ENCODE measurements at regions not wholly inside any gene's neighbourhood (a gene's known extent, or its start where the extent isn't known, plus 50 kb on each side); places are given as distances from the start of the nearest gene placed in this dataset.

DNA sequence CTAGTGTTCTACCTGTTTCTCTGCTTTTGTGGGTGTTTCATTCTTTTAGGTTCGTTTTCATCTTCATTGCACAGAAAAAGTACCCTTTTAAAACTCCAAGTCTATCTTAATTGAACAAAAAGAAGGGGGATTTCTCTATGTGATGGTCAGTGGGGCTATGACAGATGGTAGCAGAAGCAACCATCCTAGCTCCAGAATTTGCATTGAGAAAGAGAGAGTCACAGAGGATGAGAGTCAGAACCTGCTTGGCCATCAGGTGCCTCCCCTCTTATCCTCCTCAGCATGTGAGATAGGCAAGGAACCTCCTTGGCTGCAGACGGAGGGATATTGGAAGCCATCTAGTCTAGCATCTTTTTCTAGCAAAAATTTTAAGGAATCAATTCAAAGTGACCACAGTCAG lies 398.0 kb upstream of the DCC start:
- no peak for DNase-seq (ENCODE audit: low read depth)

GRCh38 chr18:51943281-51943680 lies 396.7 kb upstream of the DCC start:
- no peak for DNase-seq (ENCODE audit: low read depth)

GRCh38 chr18:51946946-51947345 lies 393.1 kb upstream of the DCC start:
- DNase-seq (ENCODE audit: low read depth): no peak

GRCh38 chr18:51952844-51953243 lies 387.2 kb upstream of the DCC start:
- DNase-seq (ENCODE audit: low read depth): no peak

DNA sequence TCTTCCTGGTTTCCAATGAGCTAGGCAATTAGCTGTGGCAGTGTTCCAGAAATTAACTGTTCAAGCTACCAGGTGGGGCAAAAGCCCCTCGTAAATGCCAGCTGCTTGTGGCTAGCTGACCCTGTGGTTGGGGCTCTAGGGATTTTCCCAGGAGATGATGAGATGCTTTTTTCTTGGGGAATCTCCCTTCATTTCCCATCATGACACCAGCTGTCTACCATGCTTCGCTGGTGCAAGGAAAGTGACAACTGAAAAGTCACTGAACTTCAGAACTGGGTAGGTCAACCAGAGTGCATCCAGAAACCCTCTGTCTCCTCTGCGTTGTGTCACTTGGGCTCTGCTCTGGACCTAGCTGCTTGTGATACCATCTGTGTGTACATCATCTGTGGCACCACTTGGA lies 386.5 kb upstream of the DCC start:
- no peak for DNase-seq (ENCODE audit: low read depth)

DNA sequence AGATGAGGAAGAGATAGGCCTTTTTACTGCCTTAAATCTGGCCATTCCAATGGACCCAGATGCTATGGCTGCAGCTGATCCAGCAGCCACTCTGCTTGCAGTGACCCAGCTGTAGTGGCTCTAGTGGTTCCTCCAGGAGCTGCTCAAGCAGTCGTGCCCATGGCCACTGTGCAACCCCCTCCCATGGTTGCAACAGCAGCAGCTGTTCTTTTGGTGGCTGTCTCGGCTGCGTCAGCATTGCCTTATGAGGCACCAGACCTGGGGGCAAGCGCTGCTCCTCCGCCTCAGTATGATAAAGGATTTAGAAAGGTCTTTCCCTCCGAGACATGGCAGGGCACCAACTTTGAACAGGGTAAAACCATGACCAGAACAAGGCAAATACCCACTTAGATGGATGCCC lies 384.9 kb upstream of the DCC start:
- DNase-seq (ENCODE audit: low read depth): no peak

DNA sequence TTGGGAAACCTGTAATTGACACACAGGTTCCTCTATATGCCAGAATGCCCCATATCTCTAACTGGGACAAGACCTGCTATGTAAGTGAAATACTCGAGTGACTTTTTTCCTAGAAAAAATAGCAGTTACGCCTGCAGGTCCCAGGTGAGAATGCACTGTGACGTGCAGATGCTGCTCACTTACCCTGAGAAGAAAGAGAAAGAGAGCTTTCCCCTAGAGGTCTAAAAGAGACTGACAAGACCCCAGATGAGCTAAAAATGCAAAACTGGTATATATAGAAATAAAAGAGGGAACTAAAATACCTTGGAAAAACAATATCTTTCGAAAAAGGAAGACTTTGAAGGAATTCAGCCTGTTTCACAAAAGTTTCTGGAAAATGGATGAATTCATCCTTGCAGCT lies 383.0 kb upstream of the DCC start:
- DNase-seq (ENCODE audit: low read depth): no peak

DNA sequence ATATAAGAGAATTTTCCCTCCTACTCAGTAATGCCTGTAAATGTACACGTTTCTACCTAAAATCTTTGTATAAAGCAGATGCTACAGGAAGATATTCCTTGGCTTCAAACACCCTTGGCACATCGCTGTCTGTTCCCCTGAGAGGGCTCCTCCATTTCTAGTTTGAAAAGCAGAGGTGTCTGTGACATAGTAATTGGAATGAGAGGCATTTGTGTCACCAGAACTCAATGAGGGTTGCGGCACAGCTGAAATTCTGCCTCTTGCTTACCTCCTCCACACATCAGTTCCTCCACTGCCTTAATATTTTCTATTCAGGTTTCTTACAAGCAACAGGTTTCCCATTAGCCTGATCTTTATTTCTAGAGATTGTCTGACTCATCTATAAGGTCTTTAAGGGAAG lies 359.9 kb upstream of the DCC start:
- DNase-seq (ENCODE audit: low read depth): no peak

- no peak for DNase-seq (ENCODE audit: low read depth)
Measured at GRCh38 chr18:51988277-51988676, 351.7 kb upstream of the DCC start.

GRCh38 chr18:51997129-51997528 lies 342.9 kb upstream of the DCC start:
- no peak for DNase-seq (ENCODE audit: low read depth)

DNA sequence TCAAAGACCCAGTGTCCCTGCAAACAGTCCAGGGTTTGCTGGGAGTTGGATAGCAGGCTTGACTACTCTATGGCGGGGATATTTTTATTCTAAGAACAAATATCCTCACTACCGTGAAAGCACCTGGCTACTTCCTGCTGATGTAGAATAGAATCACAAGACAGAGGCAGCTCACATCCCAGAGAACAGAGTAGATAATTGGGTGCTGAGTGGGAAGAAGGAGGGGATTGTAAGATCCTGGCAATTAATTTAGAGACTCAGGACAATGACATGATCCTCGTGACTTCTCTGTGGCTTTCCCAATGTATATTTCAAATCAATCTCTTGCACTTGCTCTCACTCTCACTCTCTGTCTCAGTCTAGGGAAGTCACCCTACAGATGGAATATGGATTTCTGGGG lies 341.9 kb upstream of the DCC start:
- no peak for DNase-seq (ENCODE audit: low read depth)

DNA sequence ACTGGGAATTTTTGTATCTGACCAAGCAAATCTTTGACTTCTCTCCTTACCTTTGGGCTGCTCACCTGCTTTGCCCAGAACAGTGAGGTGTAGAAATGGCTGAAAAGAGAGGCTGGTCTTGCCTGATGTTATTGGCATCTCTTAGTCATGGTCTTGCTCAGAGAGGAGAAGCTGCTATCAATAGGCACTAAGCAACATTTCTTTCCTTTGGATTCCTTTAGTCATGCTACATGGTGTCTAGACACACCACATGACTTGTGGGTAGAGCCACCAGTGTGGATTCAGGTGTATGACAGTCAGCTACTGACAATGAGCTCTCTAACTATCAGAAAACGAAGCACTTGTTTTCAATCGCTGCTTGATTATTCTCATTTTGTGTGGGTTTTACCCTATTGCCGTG lies 341.3 kb upstream of the DCC start:
- no peak for DNase-seq (ENCODE audit: low read depth)

DNA sequence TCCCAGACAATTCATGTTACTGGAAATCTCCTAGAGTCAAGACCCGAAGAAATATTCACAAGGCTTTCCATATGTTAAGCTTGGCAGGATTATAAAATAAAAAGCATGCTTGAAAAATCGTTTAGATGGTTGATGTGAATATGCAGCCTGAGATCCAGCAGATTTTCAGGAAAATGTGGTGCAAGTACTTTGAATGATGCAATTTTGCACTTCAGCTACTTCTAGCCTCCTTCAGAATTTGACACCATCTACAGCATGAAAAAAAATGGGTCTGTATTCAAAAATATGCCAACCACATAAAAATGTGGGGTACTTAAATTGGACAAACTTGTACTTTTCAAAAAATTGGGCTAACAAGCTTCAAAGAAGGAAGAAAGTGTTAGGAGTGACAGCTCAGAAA lies 340.6 kb upstream of the DCC start:
- DNase-seq (ENCODE audit: low read depth): no peak

- DNase-seq (ENCODE audit: low read depth): no peak
Measured at GRCh38 chr18:52000435-52000834, 339.6 kb upstream of the DCC start.

DNA sequence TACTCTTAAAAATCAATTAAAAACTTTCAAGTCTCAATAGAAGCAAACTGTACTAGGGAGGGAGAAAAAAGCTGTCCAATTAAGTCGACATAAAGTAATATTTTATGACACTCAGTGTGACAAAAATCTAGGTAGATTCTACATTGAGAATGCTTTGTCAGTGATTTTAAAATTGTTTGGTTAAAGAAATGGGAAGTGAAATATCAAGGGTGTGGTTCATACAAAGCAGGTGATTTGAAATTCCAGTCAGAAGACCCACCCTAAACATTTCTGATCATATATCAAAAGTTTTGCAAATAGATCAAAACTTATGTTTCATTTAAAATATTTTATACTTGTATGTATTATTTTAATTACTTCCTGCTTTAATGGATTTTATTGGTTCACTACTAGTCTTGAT lies 338.9 kb upstream of the DCC start:
- DNase-seq (ENCODE audit: low read depth): no peak

- DNase-seq (ENCODE audit: low read depth): no peak
Measured at GRCh38 chr18:52002600-52002999, 337.4 kb upstream of the DCC start.

DNA sequence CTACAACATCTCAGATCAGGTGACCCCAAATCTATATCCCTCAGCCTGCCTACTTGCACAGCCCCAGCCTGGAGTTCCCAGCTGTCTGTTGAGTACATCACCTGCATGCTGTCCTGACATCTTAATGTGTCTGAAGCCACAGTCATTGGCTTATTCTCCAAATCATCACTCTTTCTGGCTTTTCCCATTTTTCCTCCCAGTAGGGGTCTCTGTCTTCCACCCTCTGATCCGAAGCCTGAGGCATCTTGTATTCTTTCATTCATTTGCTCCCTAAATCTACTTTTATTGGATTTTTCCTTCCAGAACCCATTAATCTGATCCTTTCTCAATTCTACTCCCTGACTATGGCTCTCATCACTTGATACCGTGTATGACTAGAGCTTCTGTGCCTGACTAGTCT lies 332.9 kb upstream of the DCC start:
- DNase-seq (ENCODE audit: low read depth): no peak

- no peak for DNase-seq (ENCODE audit: low read depth)
Measured at GRCh38 chr18:52008330-52008729, 331.7 kb upstream of the DCC start.

GRCh38 chr18:52008736-52009135 lies 331.3 kb upstream of the DCC start:
- no peak for DNase-seq (ENCODE audit: low read depth)

DNA sequence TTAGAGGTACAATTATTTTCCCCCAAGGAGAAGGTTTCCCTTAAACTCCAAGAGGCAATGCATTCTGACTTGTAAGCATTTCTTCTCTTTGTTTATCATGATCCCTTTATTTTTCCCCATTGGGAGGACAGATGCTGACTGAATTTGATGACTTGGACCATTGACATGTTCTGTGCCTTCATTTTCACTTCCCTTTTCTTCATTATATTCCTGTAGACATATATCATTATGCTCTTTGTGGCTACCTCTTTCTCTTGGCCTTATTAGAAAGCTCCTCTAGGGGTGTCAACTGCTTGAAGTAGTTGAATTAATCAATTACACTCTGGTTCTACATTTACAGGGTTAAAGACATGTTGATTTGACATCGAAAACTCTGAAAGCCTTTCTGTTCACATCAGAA lies 330.0 kb upstream of the DCC start:
- no peak for DNase-seq (ENCODE audit: low read depth)

DNA sequence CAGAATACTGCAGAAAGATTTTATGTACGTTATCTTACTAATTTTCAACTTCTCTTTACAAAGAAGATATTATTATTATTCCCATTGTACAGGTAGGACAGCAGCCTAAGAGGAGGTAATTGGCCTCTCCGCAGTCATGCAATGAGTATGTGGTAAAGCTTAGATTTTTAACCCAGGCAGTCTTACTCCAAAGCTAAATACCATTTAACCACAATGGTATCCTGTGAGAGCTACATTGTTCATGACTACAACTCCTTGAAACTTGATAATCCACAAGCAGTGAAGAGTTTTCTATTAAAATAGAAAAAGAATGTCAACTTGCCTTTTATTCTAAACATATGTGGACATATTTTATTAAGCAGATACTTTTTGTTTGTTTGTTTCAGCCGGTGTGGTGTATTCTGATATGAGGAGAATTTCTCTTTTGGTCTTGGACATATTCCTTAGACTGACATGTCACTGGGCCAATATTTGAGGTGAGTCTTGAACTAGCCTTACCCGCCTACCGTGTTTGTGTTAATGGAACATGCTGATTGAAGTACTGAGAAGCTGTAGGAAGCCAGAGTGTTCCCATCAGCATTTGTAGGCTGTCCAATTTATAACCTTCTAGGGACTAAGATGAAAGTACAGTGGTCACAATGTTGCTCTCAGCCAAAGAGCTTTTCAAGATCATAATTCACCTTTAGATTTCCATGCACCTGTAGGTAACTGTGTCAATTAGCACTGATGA lies 293.9 kb upstream of the DCC start:
- DNase-seq (ENCODE audit: low read depth): no peak

DNA sequence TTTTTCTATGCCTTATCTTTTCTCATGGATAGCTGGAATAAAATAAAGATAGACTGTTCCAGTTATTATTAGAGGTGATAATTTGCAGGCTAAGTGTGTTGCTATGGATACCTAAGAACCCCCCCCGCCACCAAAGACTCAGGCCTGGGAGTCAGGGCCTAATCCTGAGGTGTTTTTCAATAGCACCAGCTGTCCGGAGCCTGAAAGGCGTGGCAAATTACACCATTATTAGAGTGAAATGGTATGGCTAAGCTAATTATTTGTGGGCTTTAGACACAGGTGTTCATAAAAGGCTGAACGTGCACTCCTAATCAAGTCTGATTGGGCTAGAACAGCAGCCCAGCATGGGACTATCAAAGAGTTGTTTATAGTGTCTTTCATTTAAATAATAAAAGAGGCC lies 293.2 kb upstream of the DCC start:
- DNase-seq (ENCODE audit: low read depth): no peak

- DNase-seq (ENCODE audit: low read depth): no peak
Measured at GRCh38 chr18:52054324-52054723, 285.7 kb upstream of the DCC start.

DNA sequence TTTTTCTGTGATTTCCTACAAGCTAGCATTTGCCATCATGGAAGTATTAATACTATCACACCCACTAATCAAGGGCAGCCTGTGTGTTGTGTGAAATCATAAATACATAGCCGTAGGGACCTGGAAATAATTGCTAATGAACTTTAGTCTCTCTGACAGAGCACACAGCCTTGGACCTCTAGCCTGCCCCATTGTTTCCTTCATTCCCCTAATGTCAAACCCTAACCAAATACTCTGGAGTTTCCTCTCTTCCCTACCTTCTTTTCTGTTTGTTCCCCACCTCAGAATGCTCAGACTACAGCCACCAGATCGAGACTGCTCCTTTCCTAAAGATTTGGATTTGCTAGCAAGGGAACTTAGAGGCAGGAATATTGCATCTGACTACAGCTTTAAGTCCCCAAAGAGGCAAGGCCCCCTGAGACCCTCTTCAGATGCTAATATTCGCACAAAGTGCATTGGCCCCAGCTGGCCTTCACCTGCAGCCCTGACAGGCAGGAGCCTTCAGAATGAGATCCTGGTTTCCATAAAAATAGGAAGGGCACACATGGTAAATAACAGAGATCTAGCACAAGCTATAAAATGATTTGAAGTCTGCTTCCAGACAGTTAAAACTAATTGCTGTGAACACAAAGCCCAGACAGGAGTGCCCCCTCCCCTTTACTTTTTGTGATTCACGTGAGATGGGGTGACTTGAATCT lies 279.2 kb upstream of the DCC start:
- DNase-seq (ENCODE audit: low read depth): no peak
